ENCODE measurements at regions not wholly inside any gene's neighbourhood (a gene's known extent, or its start where the extent isn't known, plus 50 kb on each side); places are given as distances from the start of the nearest gene placed in this dataset.
"Not testable (repeated sequence)": the region's sequence is repeated elsewhere in the genome, so short reads cannot be mapped to it uniquely, and the experiment has no call there.

DNA sequence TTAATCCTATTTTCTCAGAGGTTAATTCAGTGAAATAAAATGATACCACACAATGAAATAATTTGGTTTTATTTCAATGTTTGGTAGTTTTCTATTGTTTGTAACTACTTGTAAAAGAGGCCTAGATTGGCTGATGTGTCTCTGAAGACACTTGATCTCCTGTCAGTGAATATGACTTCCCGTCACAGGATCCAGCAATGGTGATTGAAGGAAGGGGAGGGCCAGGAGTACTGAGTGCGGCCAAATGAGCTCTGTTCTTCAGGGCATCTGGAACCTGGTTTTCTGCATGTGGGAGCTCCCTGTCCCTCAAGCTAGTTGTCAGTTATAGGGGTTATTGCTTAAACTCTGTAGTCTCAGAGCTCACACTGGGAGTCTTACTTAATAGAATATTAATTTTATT, 86.5 kb upstream of the OTUD4 start:
- TF ChIP-seq, protein P1, sequence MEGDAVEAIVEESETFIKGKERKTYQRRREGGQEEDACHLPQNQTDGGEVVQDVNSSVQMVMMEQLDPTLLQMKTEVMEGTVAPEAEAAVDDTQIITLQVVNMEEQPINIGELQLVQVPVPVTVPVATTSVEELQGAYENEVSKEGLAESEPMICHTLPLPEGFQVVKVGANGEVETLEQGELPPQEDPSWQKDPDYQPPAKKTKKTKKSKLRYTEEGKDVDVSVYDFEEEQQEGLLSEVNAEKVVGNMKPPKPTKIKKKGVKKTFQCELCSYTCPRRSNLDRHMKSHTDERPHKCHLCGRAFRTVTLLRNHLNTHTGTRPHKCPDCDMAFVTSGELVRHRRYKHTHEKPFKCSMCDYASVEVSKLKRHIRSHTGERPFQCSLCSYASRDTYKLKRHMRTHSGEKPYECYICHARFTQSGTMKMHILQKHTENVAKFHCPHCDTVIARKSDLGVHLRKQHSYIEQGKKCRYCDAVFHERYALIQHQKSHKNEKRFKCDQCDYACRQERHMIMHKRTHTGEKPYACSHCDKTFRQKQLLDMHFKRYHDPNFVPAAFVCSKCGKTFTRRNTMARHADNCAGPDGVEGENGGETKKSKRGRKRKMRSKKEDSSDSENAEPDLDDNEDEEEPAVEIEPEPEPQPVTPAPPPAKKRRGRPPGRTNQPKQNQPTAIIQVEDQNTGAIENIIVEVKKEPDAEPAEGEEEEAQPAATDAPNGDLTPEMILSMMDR (conservative IDR thresholded peaks at IDR 0.05; ENCODE audit: low read depth, low read length): no peak
- no peak for DNase-seq (ENCODE audit: low read depth)
- H3K4me3 ChIP-seq (ENCODE audit: low read depth, low read length): no peak overlapping the region

DNA sequence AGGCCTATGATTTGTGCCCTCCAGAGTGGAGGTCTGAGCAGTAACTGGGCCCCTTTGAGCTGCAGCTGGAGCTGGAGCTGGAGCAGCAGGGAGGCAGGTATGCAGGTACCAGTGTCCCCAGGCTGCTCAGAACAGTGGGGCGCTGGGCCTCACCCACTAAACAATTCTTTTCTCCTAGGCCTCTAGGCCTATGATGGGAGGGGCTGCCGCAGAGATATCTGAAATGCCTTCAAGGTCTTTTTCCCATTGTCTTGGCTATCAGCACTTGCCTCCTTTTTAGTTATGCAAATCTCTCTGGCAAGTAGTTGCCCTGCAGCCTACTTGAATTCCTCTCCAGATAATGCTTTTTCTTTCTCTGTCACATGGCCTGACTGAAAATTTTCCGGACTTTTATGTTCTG, 79.7 kb upstream of the OTUD4 start:
- DNase-seq (ENCODE audit: low read depth): no peak
- TF ChIP-seq, protein P1 (conservative IDR thresholded peaks at IDR 0.05; ENCODE audit: low read depth, low read length): no peak
- no peak overlapping the region for H3K4me3 ChIP-seq (ENCODE audit: low read depth, low read length)

DNA sequence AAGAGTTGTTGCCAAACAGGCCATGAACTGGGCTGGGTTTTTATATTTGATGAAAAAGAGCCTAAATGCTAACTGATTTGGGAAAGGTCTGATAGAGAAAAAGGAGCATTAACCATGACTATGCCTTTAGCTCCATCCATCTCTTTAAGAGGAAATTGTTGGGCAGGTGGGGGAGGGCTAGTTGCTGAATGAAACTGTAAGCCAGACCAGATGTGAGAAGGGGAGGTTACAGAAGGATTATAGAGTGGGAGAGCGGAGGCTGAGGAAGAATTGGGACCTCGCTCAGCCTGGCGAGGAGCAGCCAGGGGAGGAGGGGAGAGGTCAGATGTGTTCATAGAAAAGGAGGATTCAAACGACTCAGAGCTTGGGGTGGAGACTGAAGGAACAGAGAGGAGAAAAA, 74.9 kb upstream of the OTUD4 start:
- H3K4me3 ChIP-seq (ENCODE audit: low read depth, low read length); DNase-seq (ENCODE audit: low read depth): not testable (repeated sequence)

DNA sequence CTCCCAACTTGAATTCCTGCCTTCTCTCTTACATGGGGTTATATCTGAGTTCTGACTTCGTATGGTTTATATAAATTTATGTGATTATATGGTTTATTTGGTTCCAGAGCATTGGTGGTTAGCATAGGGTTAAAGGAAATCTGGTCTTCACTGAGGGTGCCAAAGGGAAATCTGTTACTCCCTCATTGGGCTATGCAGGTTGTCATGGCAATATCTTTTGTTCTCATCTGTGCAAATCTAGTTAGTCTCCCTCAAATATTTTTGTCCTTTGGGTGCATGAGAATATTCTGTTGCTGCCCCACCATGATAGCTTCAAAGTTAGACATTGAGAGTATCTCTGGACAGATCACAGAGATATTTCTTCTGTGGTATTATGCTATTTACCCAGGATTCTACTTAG, 71.8 kb upstream of the OTUD4 start:
- TF ChIP-seq, protein P1 (conservative IDR thresholded peaks at IDR 0.05; ENCODE audit: low read depth, low read length): no peak
- H3K4me3 ChIP-seq (ENCODE audit: low read depth, low read length): no peak overlapping the region
- no peak for DNase-seq (ENCODE audit: low read depth)

- DNase-seq (ENCODE audit: low read depth): no peak
- TF ChIP-seq, protein P1 (conservative IDR thresholded peaks at IDR 0.05; ENCODE audit: low read depth, low read length): no peak
- no peak overlapping the region for H3K4me3 ChIP-seq (ENCODE audit: low read depth, low read length)
Measured at GRCh38 chr4:145251391-145251790, 71.0 kb upstream of the OTUD4 start.

DNA sequence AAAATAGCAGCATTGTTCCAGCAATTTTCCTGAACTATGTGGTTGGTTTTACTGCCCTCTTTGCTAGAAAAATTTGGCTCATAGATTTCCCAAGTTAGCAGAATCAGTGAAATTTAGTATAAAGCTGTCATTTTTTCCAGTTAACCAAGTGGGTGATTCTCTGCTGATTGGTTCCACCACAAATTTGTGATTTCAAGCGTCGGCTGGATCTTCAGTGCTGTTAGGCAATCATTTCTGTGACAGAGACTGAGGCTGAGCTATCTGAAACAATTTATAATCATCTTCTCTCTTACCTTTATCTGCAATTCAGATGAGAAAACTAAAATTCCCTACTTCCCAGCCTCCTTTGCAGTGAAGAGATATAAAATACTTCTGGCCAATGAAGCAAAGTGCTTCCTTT, 68.6 kb upstream of the OTUD4 start:
- DNase-seq (ENCODE audit: low read depth): no peak
- no peak overlapping the region for H3K4me3 ChIP-seq (ENCODE audit: low read depth, low read length)
- TF ChIP-seq, protein P1 (conservative IDR thresholded peaks at IDR 0.05; ENCODE audit: low read depth, low read length): no peak

DNA sequence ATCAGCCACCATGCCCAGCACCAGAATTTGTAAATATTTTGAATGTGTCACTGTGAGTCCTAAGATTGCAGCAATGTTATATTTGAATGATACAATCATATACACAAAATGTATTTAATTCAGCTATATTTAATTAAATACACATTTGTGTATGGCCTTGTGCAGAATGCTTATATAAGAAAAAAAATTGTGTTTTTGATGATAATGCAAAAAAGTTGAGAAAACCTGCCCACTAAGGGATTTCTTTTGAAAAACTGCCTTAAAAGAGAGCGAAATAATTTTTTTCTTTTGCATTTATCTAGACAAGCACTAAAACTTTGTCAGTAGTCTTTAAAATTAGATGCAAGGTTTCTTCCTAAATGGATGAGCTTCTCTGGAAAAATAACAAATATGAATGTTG, 68.1 kb upstream of the OTUD4 start:
- no peak for DNase-seq (ENCODE audit: low read depth)
- TF ChIP-seq, protein P1 (conservative IDR thresholded peaks at IDR 0.05; ENCODE audit: low read depth, low read length): no peak
- H3K4me3 ChIP-seq (ENCODE audit: low read depth, low read length): no peak overlapping the region

Data from choroid plexus epithelial cell (primary cell).